ENCODE measurements at regions not wholly inside any gene's neighbourhood (a gene's known extent, or its start where the extent isn't known, plus 50 kb on each side); places are given as distances from the start of the nearest gene placed in this dataset.

DNA sequence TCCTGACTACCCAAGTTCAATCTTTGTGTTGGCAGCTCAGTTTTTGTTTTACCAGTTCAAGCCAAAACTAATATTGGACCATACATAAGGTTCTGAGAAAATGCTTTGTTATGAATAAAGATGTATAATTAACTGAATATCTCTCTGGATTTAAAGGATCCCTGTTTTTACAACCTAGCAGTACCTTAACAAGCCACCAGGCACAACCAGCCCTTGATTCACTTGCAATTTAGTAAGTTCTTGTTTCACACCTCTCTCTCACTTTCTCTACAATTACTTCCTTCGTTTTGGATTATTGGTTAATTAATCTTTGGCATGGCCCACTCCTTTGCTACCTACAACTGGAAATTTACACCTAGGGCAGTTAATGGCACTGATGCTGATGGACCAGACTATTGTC is 531.9 kb downstream of the SQOR start:
- H2BK20ac ChIP-seq (ENCODE audit: low read length): no peak overlapping the region
- peaks cover 3 to 8% of the 10 kb centered on the region in 2 experiments; a peak in 3 of 4 replicates for H3K9me3 ChIP-seq (ENCODE audit: insufficient read depth in 2 of 2, low read depth in 1 of 2, low read length in 1 of 2)
- H4K5ac ChIP-seq (ENCODE audit: insufficient read length, low read depth, low read length): no peak overlapping the region
- no peaks in the 10 kb centered on the region for H3K79me2 ChIP-seq (ENCODE audit: control insufficient read depth in 1 of 2, insufficient read depth in 2 of 2, low read length in 2 of 2)
- no peak overlapping the region for H4K8ac ChIP-seq (ENCODE audit: extremely low read depth, insufficient read depth, low read length)
- ChIA-PET POLR2A (ENCODE audit: partially characterized antibody) (no interaction called here), CTCF (ENCODE audit: partially characterized antibody) (interaction anchor here (1.0 to 1.2 kb wide), 2 partner anchors 10 to 37 kb away, joined by 3 read pairs; no protein-coding TSS in a partner anchor)
- no peak overlapping the region for H4K91ac ChIP-seq (replicated peaks; ENCODE audit: insufficient read length, low read length)
- H2AFZ ChIP-seq (ENCODE audit: low read length): no peak overlapping the region
- H3K4ac ChIP-seq (replicated peaks; ENCODE audit: insufficient read length, low read depth, low read length): no peak overlapping the region
- TF ChIP-seq BRCA1 (IDR thresholded peaks at IDR 0.05; ENCODE audit: low read depth, low read length): no peak
- TF ChIP-seq, protein P1, sequence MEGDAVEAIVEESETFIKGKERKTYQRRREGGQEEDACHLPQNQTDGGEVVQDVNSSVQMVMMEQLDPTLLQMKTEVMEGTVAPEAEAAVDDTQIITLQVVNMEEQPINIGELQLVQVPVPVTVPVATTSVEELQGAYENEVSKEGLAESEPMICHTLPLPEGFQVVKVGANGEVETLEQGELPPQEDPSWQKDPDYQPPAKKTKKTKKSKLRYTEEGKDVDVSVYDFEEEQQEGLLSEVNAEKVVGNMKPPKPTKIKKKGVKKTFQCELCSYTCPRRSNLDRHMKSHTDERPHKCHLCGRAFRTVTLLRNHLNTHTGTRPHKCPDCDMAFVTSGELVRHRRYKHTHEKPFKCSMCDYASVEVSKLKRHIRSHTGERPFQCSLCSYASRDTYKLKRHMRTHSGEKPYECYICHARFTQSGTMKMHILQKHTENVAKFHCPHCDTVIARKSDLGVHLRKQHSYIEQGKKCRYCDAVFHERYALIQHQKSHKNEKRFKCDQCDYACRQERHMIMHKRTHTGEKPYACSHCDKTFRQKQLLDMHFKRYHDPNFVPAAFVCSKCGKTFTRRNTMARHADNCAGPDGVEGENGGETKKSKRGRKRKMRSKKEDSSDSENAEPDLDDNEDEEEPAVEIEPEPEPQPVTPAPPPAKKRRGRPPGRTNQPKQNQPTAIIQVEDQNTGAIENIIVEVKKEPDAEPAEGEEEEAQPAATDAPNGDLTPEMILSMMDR (IDR thresholded peaks at IDR 0.05; ENCODE audit: control extremely low read depth in 1 of 3, insufficient read depth in 1 of 3, low read depth in 1 of 3, low read length in 3 of 3): peak in 1 of 3 experiments; percentile 18; a peak in 1 of 4 replicates
- H3K4me3 ChIP-seq (ENCODE audit: extremely low read depth in 1 of 4, insufficient read depth in 2 of 4, low read depth in 3 of 4, low read length in 4 of 4): no peak overlapping the region
- H3K79me1 ChIP-seq (ENCODE audit: low read depth, low read length): no peaks in the 10 kb centered on the region
- DNase-seq (ENCODE audit: low read depth in 1 of 2, low spot score in 2 of 2) (no peak), FAIRE-seq (no peak)
- H3K4me2 ChIP-seq (ENCODE audit: insufficient read depth in 1 of 2, low read depth in 2 of 2, low read length in 2 of 2): no peak overlapping the region
- no peak overlapping the region for H2BK5ac ChIP-seq (ENCODE audit: low read depth, low read length)
- H3K9ac ChIP-seq (replicated peaks in 1 of 4; ENCODE audit: extremely low read depth in 1 of 4, low read depth in 3 of 4, low read length in 3 of 4): no peak overlapping the region
- H3K14ac ChIP-seq (ENCODE audit: insufficient read length): no peak overlapping the region
- H3K18ac ChIP-seq (ENCODE audit: extremely low read depth, low read length): no peak overlapping the region
- no peaks in the 10 kb centered on the region for H4K20me1 ChIP-seq (replicated peaks in 1 of 2; ENCODE audit: control insufficient read depth in 1 of 2, insufficient read depth in 2 of 2, low read length in 2 of 2)
- H2BK12ac ChIP-seq (ENCODE audit: low read depth, low read length): no peak overlapping the region
- no peaks in the 10 kb centered on the region for H3K23me2 ChIP-seq (ENCODE audit: low read depth, low read length)
- H3K27me3 ChIP-seq (replicated peaks in 1 of 4; ENCODE audit: control insufficient read depth in 3 of 4, extremely low read depth in 1 of 4, insufficient read depth in 3 of 4, low read length in 3 of 4): no peaks in the 10 kb centered on the region
- H2BK120ac ChIP-seq (replicated peaks; ENCODE audit: low read depth, low read length): no peak overlapping the region
- H3K4me1 ChIP-seq (replicated peaks in 1 of 4; ENCODE audit: control insufficient read depth in 3 of 4, insufficient read depth in 4 of 4, low read length in 3 of 4): no peaks in the 10 kb centered on the region
- 83% methylated on average over 1 of the region's 1 CpG; no CpG with 5 or more reads in 1 of the 2 experiments for WGBS, 2 experiments (ENCODE audit: extremely low coverage in 1 of 2, insufficient coverage in 1 of 2, insufficient read length in 1 of 2, insufficient replicate concordance in 2 of 2, low coverage in 1 of 2, low lambda C conversion rate in 2 of 2, missing lambda C conversion rate in 1 of 2)
- H3K23ac ChIP-seq (ENCODE audit: insufficient read length): no peak overlapping the region
- H2BK15ac ChIP-seq (ENCODE audit: low read length): no peak overlapping the region
- H2AK5ac ChIP-seq (ENCODE audit: low read depth, low read length): no peak overlapping the region
- peaks cover 0 to 4% (median 0%) of the 10 kb centered on the region in 4 experiments; a peak in 2 of 8 replicates for H3K36me3 ChIP-seq (ENCODE audit: control insufficient read depth in 2 of 4, insufficient read depth in 4 of 4, low read length in 3 of 4)
- no peak overlapping the region for H3K56ac ChIP-seq (replicated peaks; ENCODE audit: insufficient read length, low read depth, low read length)
- no peak overlapping the region for H3K27ac ChIP-seq (ENCODE audit: low read depth, low read length)

Measured in H1 (cell line).